ENCODE measurements at regions not wholly inside any gene's neighbourhood (a gene's known extent, or its start where the extent isn't known, plus 50 kb on each side); places are given as distances from the start of the nearest gene placed in this dataset.

DNA sequence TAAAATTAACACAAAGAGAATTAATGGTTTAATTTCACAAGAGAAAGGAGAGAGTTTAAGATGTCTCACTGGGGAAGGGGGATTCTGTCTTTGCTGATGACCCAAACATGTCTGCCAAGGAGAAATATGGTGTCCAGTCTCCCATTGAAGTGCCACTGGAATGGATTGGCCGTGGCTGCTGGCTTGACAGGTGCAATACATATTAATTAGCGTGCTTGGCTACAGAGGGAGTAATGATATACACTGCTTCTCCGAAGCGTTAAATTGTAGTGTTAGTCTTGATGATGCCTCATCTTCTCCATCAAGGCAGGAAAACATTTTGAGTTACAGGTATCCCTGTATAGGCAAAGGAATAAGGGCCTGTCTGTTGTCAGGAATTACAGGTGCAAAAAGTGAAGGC lies 393.4 kb upstream of the TMPO start:
- TF ChIP-seq, protein P1, sequence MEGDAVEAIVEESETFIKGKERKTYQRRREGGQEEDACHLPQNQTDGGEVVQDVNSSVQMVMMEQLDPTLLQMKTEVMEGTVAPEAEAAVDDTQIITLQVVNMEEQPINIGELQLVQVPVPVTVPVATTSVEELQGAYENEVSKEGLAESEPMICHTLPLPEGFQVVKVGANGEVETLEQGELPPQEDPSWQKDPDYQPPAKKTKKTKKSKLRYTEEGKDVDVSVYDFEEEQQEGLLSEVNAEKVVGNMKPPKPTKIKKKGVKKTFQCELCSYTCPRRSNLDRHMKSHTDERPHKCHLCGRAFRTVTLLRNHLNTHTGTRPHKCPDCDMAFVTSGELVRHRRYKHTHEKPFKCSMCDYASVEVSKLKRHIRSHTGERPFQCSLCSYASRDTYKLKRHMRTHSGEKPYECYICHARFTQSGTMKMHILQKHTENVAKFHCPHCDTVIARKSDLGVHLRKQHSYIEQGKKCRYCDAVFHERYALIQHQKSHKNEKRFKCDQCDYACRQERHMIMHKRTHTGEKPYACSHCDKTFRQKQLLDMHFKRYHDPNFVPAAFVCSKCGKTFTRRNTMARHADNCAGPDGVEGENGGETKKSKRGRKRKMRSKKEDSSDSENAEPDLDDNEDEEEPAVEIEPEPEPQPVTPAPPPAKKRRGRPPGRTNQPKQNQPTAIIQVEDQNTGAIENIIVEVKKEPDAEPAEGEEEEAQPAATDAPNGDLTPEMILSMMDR (IDR thresholded peaks at IDR 0.05 in 4 of 5, conservative IDR thresholded peaks at IDR 0.05 in 1 of 5): no peak
- no peak for TF ChIP-seq POLR2A (IDR thresholded peaks at IDR 0.05)
